Body of pancreas (tissue), 4 donors: ENCODE measurements at regions not wholly inside any gene's neighbourhood (a gene's known extent, or its start where the extent isn't known, plus 50 kb on each side); places are given as distances from the start of the nearest gene placed in this dataset.

Experiments used
- CTCF ChIP-seq, 7 experiments: fragments of 450-650 bp in 4 of 7; fragments of 200-600 bp in 3 of 7; sonication (generic) in 3 of 7; IDR thresholded peaks; one replicate each; pipeline ENCODE4 v1.5.1; 2016 to 2019; ENCODE audit warnings: antibody characterized with exemption in 7 of 7
- POLR2A ChIP-seq, 3 donors: fragments of 450-650 bp; IDR thresholded peaks; one replicate each; pipeline ENCODE4 v1.6.1; 2016; ENCODE audit warnings: antibody characterized with exemption in 3 of 3, mild to moderate bottlenecking in 2 of 3

GRCh38 chr9:82526577-82526976 is 536.4 kb downstream of the RASEF start:
- no peak for TF ChIP-seq POLR2A (IDR thresholded peaks at IDR 0.05)
- TF ChIP-seq CTCF (IDR thresholded peaks at IDR 0.05) = no peak
